ENCODE measurements at regions not wholly inside any gene's neighbourhood (a gene's known extent, or its start where the extent isn't known, plus 50 kb on each side); places are given as distances from the start of the nearest gene placed in this dataset.

GRCh38 chr15:46709460-46710083 lies 1007.7 kb upstream of the SEMA6D start:
- Mint-ChIP-seq H3K27ac (no peak overlapping the region), H3K36me3 (no peaks in the 10 kb centered on the region), H3K4me1 (no peaks in the 10 kb centered on the region), H3K4me3 (no peak overlapping the region), H3K9me3 (peaks cover 31% of the 10 kb centered on the region), H3K27me3 (no peaks in the 10 kb centered on the region)

- Mint-ChIP-seq H3K4me1 (no peaks in the 10 kb centered on the region), H3K36me3 (no peaks in the 10 kb centered on the region), H3K27ac (no peak overlapping the region), H3K4me3 (no peak overlapping the region), H3K27me3 (no peaks in the 10 kb centered on the region), H3K9me3 (peaks cover 27% of the 10 kb centered on the region)
Observed at GRCh38 chr15:46710401-46710960, 1006.8 kb upstream of the SEMA6D start.

GRCh38 chr15:46713045-46713444 lies 1004.3 kb upstream of the SEMA6D start:
- Mint-ChIP-seq H3K4me1 (no peaks in the 10 kb centered on the region), H3K4me3 (no peak overlapping the region), H3K27ac (no peak overlapping the region), H3K9me3 (peaks cover 16% of the 10 kb centered on the region), H3K36me3 (no peaks in the 10 kb centered on the region), H3K27me3 (no peaks in the 10 kb centered on the region)

GRCh38 chr15:46714950-46715349 lies 1002.4 kb upstream of the SEMA6D start:
- H3K4me1 Mint-ChIP-seq = no peaks in the 10 kb centered on the region
- H3K9me3 Mint-ChIP-seq = peaks cover 10% of the 10 kb centered on the region
- no peaks in the 10 kb centered on the region for H3K36me3 Mint-ChIP-seq
- H3K27ac Mint-ChIP-seq = no peak overlapping the region
- no peaks in the 10 kb centered on the region for H3K27me3 Mint-ChIP-seq
- H3K4me3 Mint-ChIP-seq = no peak overlapping the region

GRCh38 chr15:46723308-46723707 lies 994.0 kb upstream of the SEMA6D start:
- Mint-ChIP-seq H3K4me3 (no peak overlapping the region), H3K27me3 (no peaks in the 10 kb centered on the region), H3K4me1 (no peaks in the 10 kb centered on the region), H3K9me3 (peaks cover 37% of the 10 kb centered on the region), H3K27ac (no peak overlapping the region), H3K36me3 (peaks cover 2% of the 10 kb centered on the region)

- Mint-ChIP-seq H3K9me3 (peaks cover 17% of the 10 kb centered on the region), H3K4me3 (no peak overlapping the region), H3K27ac (no peak overlapping the region), H3K4me1 (no peaks in the 10 kb centered on the region), H3K36me3 (peaks cover 4% of the 10 kb centered on the region), H3K27me3 (no peaks in the 10 kb centered on the region)
Observed at GRCh38 chr15:46732060-46732459, 985.2 kb upstream of the SEMA6D start.

DNA sequence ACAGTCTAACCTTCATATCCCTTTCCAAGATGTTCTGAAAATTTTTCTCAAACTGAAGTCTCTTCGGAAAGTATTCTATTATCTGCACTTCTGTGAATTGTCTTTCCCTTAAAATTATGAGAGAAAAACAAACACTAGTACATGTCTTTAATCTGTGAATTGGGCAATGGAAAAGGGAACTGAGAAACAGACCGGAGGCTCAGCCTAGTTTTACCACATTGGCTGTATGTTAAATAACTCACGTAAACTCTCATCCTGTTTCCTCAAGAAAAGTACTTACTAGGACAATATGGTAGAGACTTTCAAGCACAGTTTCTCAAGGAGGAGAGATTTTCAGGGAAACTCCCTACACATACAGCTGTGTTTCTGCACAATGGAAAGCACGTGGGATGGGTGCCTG lies 982.2 kb upstream of the SEMA6D start:
- Mint-ChIP-seq H3K27ac (no peak overlapping the region), H3K4me3 (no peak overlapping the region), H3K9me3 (no peaks in the 10 kb centered on the region)

DNA sequence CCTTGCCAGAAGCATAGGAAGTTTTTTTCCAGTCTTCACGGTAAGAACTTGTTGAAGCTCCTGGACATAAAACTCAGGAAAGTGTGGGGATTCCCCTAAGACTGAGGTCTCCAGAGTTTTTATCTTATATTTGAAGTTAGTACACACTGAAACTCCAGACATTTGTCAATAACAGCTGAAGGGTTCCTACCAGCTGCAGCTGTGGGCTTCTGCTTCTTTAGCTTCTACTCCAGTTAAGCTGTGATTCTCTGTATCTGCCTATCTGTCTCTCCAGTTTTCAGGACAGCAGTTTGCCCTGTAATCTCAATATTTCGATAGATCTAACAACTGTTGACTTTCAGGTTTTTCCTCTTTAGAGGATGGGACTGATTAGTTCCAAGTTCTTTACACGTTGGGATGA lies 966.0 kb upstream of the SEMA6D start:
- no peak overlapping the region for H3K4me3 Mint-ChIP-seq
- H3K4me1 Mint-ChIP-seq = no peaks in the 10 kb centered on the region
- no peaks in the 10 kb centered on the region for H3K27me3 Mint-ChIP-seq
- H3K27ac Mint-ChIP-seq = no peak overlapping the region
- H3K36me3 Mint-ChIP-seq = no peaks in the 10 kb centered on the region
- peaks cover 6% of the 10 kb centered on the region for H3K9me3 Mint-ChIP-seq

More for the DNA sequence above, 982.2 kb upstream of the SEMA6D start:
- no peaks in the 10 kb centered on the region for H3K36me3 Mint-ChIP-seq
- no peaks in the 10 kb centered on the region for H3K27me3 Mint-ChIP-seq
- H3K4me1 Mint-ChIP-seq = no peaks in the 10 kb centered on the region

DNA sequence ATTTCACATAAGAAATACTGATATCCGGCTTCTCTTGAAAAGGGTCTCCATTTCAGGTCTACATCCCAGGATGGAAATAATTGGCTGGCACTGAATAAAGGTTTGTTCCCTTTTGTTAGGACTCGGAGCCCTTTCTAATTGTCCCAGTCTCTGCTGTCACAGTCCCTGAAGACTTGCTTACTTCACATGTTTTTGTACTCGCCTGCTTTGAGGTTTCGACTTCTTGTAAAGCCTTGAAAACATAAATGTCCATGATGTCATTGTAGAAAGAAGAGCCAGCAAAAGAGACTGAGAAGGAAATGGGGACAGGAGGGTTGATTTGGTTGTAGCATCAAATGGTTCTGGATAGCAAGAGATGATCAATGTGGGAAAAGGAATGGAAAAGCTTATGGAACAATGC lies 963.4 kb upstream of the SEMA6D start:
- Mint-ChIP-seq H3K4me3 (no peak overlapping the region), H3K9me3 (peaks cover 15% of the 10 kb centered on the region), H3K27ac (no peak overlapping the region), H3K4me1 (no peaks in the 10 kb centered on the region), H3K27me3 (peaks cover 1% of the 10 kb centered on the region), H3K36me3 (no peaks in the 10 kb centered on the region)

DNA sequence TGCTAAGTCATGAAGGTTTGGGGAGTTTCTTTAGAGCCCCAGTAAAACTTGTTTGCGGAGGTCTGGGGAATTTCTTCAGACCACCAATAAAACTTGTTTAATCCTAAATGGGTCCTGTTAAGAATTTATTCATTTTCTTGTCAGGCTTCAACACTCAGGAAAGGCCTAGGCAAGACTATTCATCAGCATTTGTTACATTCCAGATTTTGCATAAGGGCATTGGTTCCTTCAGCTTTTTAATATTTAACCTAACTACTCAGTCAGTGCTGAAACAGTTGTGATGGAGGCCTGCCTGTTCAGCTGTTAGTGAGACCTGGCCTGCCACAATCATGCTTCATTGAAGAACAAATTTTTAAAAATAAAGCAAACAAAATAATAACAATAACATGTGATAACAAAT lies 954.2 kb upstream of the SEMA6D start:
- Mint-ChIP-seq H3K27ac (no peak overlapping the region), H3K4me3 (no peak overlapping the region), H3K4me1 (no peaks in the 10 kb centered on the region), H3K27me3 (peaks cover 1% of the 10 kb centered on the region), H3K9me3 (peaks cover 6% of the 10 kb centered on the region), H3K36me3 (no peaks in the 10 kb centered on the region)

DNA sequence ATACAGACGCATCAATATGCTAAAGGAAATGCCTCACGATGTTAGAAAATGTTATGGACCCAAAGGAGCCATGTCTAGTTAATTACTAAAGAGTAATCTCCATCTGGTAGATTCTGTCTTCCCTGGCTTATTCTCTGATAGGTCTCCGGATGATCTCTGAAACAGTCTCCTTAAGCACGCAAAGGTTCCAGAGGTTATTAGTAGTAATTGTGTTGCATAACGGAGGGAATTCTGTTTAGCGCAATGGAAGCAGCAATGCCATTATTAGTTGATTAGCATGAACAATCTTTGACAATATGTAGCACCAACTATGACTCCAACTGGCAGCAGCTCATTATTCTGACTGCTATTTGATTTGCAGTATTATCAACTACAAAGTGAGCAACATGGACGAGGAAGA lies 952.5 kb upstream of the SEMA6D start:
- Mint-ChIP-seq H3K4me1 (no peaks in the 10 kb centered on the region), H3K36me3 (no peaks in the 10 kb centered on the region), H3K4me3 (no peak overlapping the region), H3K27me3 (no peaks in the 10 kb centered on the region), H3K27ac (no peak overlapping the region), H3K9me3 (peaks cover 15% of the 10 kb centered on the region)

DNA sequence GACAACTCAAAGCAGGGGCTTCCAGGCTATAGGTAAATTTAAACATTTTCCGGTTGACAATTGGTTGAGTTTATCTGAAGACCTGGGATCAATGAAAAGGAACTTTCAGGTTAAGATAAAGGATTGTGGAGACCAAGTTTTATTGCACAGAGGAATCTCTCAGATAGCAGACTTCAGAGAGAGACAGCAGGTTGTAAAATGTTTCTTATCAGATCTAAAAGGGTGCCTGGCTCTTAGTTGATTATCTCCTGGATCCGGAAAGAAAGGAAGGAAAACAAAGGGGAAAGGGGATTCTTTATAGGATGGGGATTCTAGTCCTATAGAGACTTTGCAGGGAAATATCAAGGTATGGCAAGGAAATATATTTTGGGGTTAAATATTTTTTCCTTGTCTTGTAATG lies 951.3 kb upstream of the SEMA6D start:
- no peak overlapping the region for H3K27ac Mint-ChIP-seq
- H3K4me3 Mint-ChIP-seq = no peak overlapping the region
- H3K4me1 Mint-ChIP-seq = no peaks in the 10 kb centered on the region
- no peaks in the 10 kb centered on the region for H3K36me3 Mint-ChIP-seq
- no peaks in the 10 kb centered on the region for H3K27me3 Mint-ChIP-seq
- peaks cover 18% of the 10 kb centered on the region for H3K9me3 Mint-ChIP-seq

GRCh38 chr15:46768287-46768686 lies 949.0 kb upstream of the SEMA6D start:
- Mint-ChIP-seq H3K4me1 (no peaks in the 10 kb centered on the region), H3K27me3 (no peaks in the 10 kb centered on the region), H3K4me3 (no peak overlapping the region), H3K9me3 (peaks cover 18% of the 10 kb centered on the region), H3K36me3 (no peaks in the 10 kb centered on the region), H3K27ac (no peak overlapping the region)

DNA sequence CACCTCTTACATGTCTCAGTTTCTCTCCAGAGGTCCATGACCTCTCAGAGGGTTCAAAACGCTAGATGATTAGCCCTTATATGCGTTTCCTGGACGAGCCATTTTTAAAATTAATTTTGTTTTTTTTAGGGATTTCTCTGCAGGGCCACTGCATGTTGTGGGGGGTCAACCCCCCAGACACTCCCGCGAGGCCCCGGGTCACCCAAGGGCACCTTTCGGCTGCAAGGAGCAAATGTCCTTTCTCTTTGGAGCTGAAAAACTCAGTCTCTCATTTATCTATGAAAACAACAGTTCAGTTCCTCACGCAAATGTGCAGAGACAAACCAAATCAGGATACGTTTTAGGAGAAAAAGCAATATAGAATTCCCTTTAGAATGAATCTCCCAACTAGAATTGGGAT lies 944.3 kb upstream of the SEMA6D start:
- peaks cover 26% of the 10 kb centered on the region for H3K9me3 Mint-ChIP-seq

GRCh38 chr15:46778876-46779275 lies 938.4 kb upstream of the SEMA6D start:
- Mint-ChIP-seq H3K4me1 (no peaks in the 10 kb centered on the region), H3K9me3 (peaks cover 13% of the 10 kb centered on the region), H3K27ac (no peak overlapping the region), H3K36me3 (no peaks in the 10 kb centered on the region), H3K27me3 (no peaks in the 10 kb centered on the region), H3K4me3 (no peak overlapping the region)

More for the DNA sequence above, 944.3 kb upstream of the SEMA6D start:
- Mint-ChIP-seq H3K4me1 (no peaks in the 10 kb centered on the region), H3K4me3 (no peak overlapping the region), H3K27me3 (no peaks in the 10 kb centered on the region), H3K36me3 (no peaks in the 10 kb centered on the region), H3K27ac (no peak overlapping the region)

- H3K4me3 Mint-ChIP-seq = no peak overlapping the region
Observed at GRCh38 chr15:46786590-46787285, 930.6 kb upstream of the SEMA6D start.

More at GRCh38 chr15:46786590-46787285, 930.6 kb upstream of the SEMA6D start:
- peaks cover 5% of the 10 kb centered on the region for H3K9me3 Mint-ChIP-seq
- no peak overlapping the region for H3K27ac Mint-ChIP-seq
- H3K4me1 Mint-ChIP-seq = no peaks in the 10 kb centered on the region
- no peaks in the 10 kb centered on the region for H3K27me3 Mint-ChIP-seq
- no peaks in the 10 kb centered on the region for H3K36me3 Mint-ChIP-seq
